HCT116 (cell line): ENCODE measurements at regions not wholly inside any gene's neighbourhood (a gene's known extent, or its start where the extent isn't known, plus 50 kb on each side); places are given as distances from the start of the nearest gene placed in this dataset.

ENCODE experiments used
- ATAC-seq: fragments of 200-7000 bp; cut with Tn5 transposase; 2 replicates; pipeline ENCODE4 v1.9.1; 2020; ENCODE audit warnings: mild to moderate bottlenecking, moderate library complexity
- BruUV-seq: library from RNA; stranded (reverse); fragments of 400-500 nt; replicated peaks from 2 replicates; lab custom pipeline; 2021; lab: Mats Ljungman, UMichigan
- CTCF ChIA-PET: fragments of 300-600 bp; sonication (Branson Sonifier 250); formaldehyde crosslinking; loops from one replicate; lab custom pipeline; 2021; ENCODE audit warnings: antibody characterized with exemption; lab: Charles Lee
- POLR2A ChIA-PET: fragments of 300-600, 350-600 bp; sonication (Branson Sonifier 250); formaldehyde crosslinking; loops from one replicate; lab custom pipeline; 2021; ENCODE audit warnings: antibody characterized with exemption; lab: Charles Lee
- RAD21 ChIA-PET, 2 experiments: fragments of 300-600 bp; sonication (Branson Sonifier 250); formaldehyde crosslinking; loops; one replicate each; lab custom pipeline; 2023; ENCODE audit warnings: low total read pairs in 2 of 2; ENCODE audit not compliant: uncharacterized antibody in 2 of 2, unreplicated experiment in 2 of 2, low non-redundant PET in 1 of 2; lab: Charles Lee
- DNase-seq: peaks from one replicate; pipeline ENCODE4 v3.0.0-alpha.2; 2010; ENCODE audit warnings: low read depth, low spot score
- H2AFZ ChIP-seq: fragments of 200-600 bp; shearing (Covaris generic), sonication (generic); 2 replicates; pipeline ENCODE4 v1.6.1; 2017; ENCODE audit warnings: low read depth, mixed run types, mixed read lengths, antibody characterized with exemption, low read length; ENCODE audit not compliant: poor library complexity, severe bottlenecking
- H3K27ac ChIP-seq: 2 replicates; pipeline ENCODE4 v1.5.1; 2012; ENCODE audit warnings: low read depth, low read length
- H3K27me3 ChIP-seq: fragments of 200-600 bp; sonication (generic); 2 replicates; pipeline ENCODE4 v1.6.1; 2016; ENCODE audit warnings: mixed run types, low read length, mixed read lengths; ENCODE audit not compliant: insufficient read depth
- H3K36me3 ChIP-seq, 2 experiments: fragments of 200-500 bp in 1 of 2; fragments of 200-600 bp in 1 of 2; sonication (Bioruptor generic) in 1 of 2; sonication (generic) in 1 of 2; 2 replicates each; pipeline versions ENCODE4 v1.5.1 to v1.6.1; 2014 to 2016; ENCODE audit warnings: low read length in 2 of 2, inconsistent platforms in 1 of 2, mixed read lengths in 1 of 2, mixed run types in 1 of 2; ENCODE audit not compliant: insufficient read depth in 2 of 2, control insufficient read depth in 1 of 2
- H3K4me1 ChIP-seq, 2 experiments: fragments of 200-600 bp in 1 of 2; sonication (generic) in 1 of 2; 2 replicates each; pipeline versions ENCODE4 v1.5.1 to v1.6.1; 2012 to 2017; ENCODE audit warnings: low read length in 2 of 2, inconsistent platforms in 1 of 2, mild to moderate bottlenecking in 1 of 2, mixed read lengths in 1 of 2, mixed run types in 1 of 2, moderate library complexity in 1 of 2; ENCODE audit not compliant: insufficient read depth in 2 of 2, control insufficient read depth in 1 of 2
- H3K4me2 ChIP-seq: fragments of 200-600 bp; sonication (generic); 2 replicates; pipeline ENCODE4 v1.6.1; 2017; ENCODE audit warnings: mixed run types, low read length, mixed read lengths
- H3K4me3 ChIP-seq, 2 experiments: fragments of 200-600 bp in 1 of 2; sonication (generic) in 1 of 2; replicated peaks in 1 of 2; 2 replicates each; pipeline ENCODE4 v1.5.1; 2011 to 2016; ENCODE audit warnings: low read length in 2 of 2, control low read depth in 1 of 2, low read depth in 1 of 2, mild to moderate bottlenecking in 1 of 2, mixed read lengths in 1 of 2, mixed run types in 1 of 2
- H3K79me2 ChIP-seq: fragments of 200-600 bp; sonication (generic); 2 replicates; pipeline ENCODE4 v1.6.1; 2017; ENCODE audit warnings: mild to moderate bottlenecking, mixed run types, low read length, moderate library complexity, mixed read lengths; ENCODE audit not compliant: insufficient read depth
- H3K9ac ChIP-seq: fragments of 200-600 bp; sonication (generic); 2 replicates; pipeline ENCODE4 v1.6.1; 2016; ENCODE audit warnings: low read length, mixed read lengths
- H3K9me2 ChIP-seq: fragments of 200-600 bp; sonication (generic), shearing (Covaris generic); 2 replicates; pipeline ENCODE4 v1.6.1; 2017; ENCODE audit warnings: mixed run types, mild to moderate bottlenecking, moderate library complexity; ENCODE audit not compliant: insufficient read depth
- H3K9me3 ChIP-seq, 2 experiments: fragments of 200-500 bp in 1 of 2; fragments of 200-600 bp in 1 of 2; sonication (Bioruptor generic) in 1 of 2; sonication (generic) in 1 of 2; 2 replicates each; pipeline ENCODE4 v1.6.1; 2014 to 2017; ENCODE audit warnings: low read length in 2 of 2, mixed read lengths in 2 of 2, inconsistent platforms in 1 of 2, low read depth in 1 of 2, mild to moderate bottlenecking in 1 of 2, mixed run types in 1 of 2, moderate library complexity in 1 of 2; ENCODE audit not compliant: control insufficient read depth in 1 of 2, insufficient read depth in 1 of 2
- H4K20me1 ChIP-seq: fragments of 200-600 bp; sonication (generic), shearing (Covaris generic); 2 replicates; pipeline ENCODE4 v1.6.1; 2017; ENCODE audit warnings: mixed run types, mild to moderate bottlenecking, moderate library complexity; ENCODE audit not compliant: insufficient read depth
- CBX3 ChIP-seq: IDR thresholded peaks from 2 replicates; pipeline ENCODE4 v1.6.1; 2012; ENCODE audit warnings: low read depth
- EZH2 ChIP-seq: fragments of 200-600 bp; sonication (generic); IDR thresholded peaks from 2 replicates; pipeline ENCODE4 v1.6.1; 2017; ENCODE audit warnings: antibody characterized with exemption, mixed run types
- EZH2phosphoT487 ChIP-seq: fragments of 200-600 bp; IDR thresholded peaks from 2 replicates; pipeline ENCODE4 v1.6.1; 2018; ENCODE audit warnings: antibody characterized with exemption, borderline replicate concordance
- FOSL1 ChIP-seq: IDR thresholded peaks from 2 replicates; pipeline ENCODE4 v1.6.1; 2012; ENCODE audit warnings: low read depth
- JUND ChIP-seq: IDR thresholded peaks from 2 replicates; pipeline ENCODE4 v1.6.1; 2012
- POLR2A ChIP-seq: IDR thresholded peaks from 2 replicates; pipeline ENCODE4 v1.7.0; 2011; ENCODE audit warnings: borderline replicate concordance; ENCODE audit not compliant: insufficient read depth, insufficient read length; ENCODE audit errors: extremely low read depth
- POLR2AphosphoS5 ChIP-seq: IDR thresholded peaks from 2 replicates; pipeline ENCODE4 v1.6.1; 2011; ENCODE audit warnings: mild to moderate bottlenecking, low read depth, low read length, moderate library complexity
- SP1 ChIP-seq: IDR thresholded peaks from 2 replicates; pipeline ENCODE4 v1.6.1; 2012; ENCODE audit warnings: low read depth
- ZFX ChIP-seq: fragments of 450-650 bp; IDR thresholded peaks from 2 replicates; pipeline ENCODE4 v1.6.1; 2017
- ZNF274 ChIP-seq: fragments of 200-500 bp; sonication (Bioruptor generic); IDR thresholded peaks from 2 replicates; pipeline ENCODE4 v1.6.1; 2014; ENCODE audit warnings: mild to moderate bottlenecking, low read depth, low read length, inconsistent platforms
- intact Hi-C: fragments of 100-400 bp; cut with micrococcal nuclease; formaldehyde crosslinking; loops from 2 replicates; pipeline ENCODE4 v1.10.0; 2022
- TF ChIP-seq, protein P1 (sequence below), 3 experiments: fragments of 200-600 bp in 1 of 3; sonication (generic) in 1 of 3; IDR thresholded peaks in 2 of 3; conservative IDR thresholded peaks in 1 of 3; 2 replicates each; pipeline ENCODE4 v1.5.1; 2012 to 2017; ENCODE audit warnings: low read depth in 2 of 3, low read length in 2 of 3, antibody characterized with exemption in 1 of 3, borderline replicate concordance in 1 of 3, control low read depth in 1 of 3, mild to moderate bottlenecking in 1 of 3, mixed read lengths in 1 of 3, mixed run types in 1 of 3, moderate library complexity in 1 of 3; ENCODE audit not compliant: insufficient read depth in 1 of 3
- TF ChIP-seq, protein P2 (sequence below): IDR thresholded peaks from 2 replicates; pipeline ENCODE4 v1.6.1; 2011; ENCODE audit warnings: mild to moderate bottlenecking, low read length, moderate library complexity; ENCODE audit not compliant: insufficient replicate concordance; ENCODE audit errors: extremely low read depth

DNA sequence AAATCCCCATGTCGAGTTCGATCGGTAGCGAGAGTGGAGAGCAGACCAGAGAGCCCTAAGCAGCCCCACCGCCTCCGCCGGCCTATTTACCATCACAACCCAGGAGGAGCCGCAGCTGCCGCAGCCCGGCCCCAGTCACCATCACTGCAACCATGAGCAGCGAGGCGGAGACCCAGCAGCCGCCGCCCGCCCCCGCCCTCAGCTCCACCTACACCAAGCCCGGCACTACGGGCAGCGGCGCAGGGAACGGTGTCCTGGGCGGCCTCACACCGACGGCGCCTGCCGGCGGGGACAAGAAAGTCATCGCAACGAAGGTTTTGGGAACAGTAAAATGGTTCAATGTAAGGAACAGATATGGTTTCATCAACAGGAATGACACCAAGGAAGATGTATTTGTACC, 89.5 kb upstream of the TPM1 start:
- H3K27ac ChIP-seq, result no peak overlapping the region
- H3K4me1 ChIP-seq, result no peaks in the 10 kb centered on the region
- DNase-seq, result no peak
- no peak overlapping the region for H3K4me2 ChIP-seq
- H3K9ac ChIP-seq, result no peak overlapping the region
- H3K9me3 ChIP-seq, result no peaks in the 10 kb centered on the region
- no TSS peak for BruUV-seq
- ChIA-PET RAD21 (no interaction called here), CTCF (no interaction called here), POLR2A (no interaction called here)
- TF ChIP-seq, protein P1, sequence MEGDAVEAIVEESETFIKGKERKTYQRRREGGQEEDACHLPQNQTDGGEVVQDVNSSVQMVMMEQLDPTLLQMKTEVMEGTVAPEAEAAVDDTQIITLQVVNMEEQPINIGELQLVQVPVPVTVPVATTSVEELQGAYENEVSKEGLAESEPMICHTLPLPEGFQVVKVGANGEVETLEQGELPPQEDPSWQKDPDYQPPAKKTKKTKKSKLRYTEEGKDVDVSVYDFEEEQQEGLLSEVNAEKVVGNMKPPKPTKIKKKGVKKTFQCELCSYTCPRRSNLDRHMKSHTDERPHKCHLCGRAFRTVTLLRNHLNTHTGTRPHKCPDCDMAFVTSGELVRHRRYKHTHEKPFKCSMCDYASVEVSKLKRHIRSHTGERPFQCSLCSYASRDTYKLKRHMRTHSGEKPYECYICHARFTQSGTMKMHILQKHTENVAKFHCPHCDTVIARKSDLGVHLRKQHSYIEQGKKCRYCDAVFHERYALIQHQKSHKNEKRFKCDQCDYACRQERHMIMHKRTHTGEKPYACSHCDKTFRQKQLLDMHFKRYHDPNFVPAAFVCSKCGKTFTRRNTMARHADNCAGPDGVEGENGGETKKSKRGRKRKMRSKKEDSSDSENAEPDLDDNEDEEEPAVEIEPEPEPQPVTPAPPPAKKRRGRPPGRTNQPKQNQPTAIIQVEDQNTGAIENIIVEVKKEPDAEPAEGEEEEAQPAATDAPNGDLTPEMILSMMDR (IDR thresholded peaks at IDR 0.05 in 2 of 3, conservative IDR thresholded peaks at IDR 0.05 in 1 of 3; ENCODE audit: borderline replicate concordance in 1 of 3, insufficient read depth in 1 of 3, low read depth in 2 of 3, low read length in 2 of 3), result no peak
- no peak for TF ChIP-seq JUND
- TF ChIP-seq ZNF274, result no peak
- no peak for TF ChIP-seq POLR2AphosphoS5
- no peak for TF ChIP-seq CBX3
- TF ChIP-seq, protein P2, sequence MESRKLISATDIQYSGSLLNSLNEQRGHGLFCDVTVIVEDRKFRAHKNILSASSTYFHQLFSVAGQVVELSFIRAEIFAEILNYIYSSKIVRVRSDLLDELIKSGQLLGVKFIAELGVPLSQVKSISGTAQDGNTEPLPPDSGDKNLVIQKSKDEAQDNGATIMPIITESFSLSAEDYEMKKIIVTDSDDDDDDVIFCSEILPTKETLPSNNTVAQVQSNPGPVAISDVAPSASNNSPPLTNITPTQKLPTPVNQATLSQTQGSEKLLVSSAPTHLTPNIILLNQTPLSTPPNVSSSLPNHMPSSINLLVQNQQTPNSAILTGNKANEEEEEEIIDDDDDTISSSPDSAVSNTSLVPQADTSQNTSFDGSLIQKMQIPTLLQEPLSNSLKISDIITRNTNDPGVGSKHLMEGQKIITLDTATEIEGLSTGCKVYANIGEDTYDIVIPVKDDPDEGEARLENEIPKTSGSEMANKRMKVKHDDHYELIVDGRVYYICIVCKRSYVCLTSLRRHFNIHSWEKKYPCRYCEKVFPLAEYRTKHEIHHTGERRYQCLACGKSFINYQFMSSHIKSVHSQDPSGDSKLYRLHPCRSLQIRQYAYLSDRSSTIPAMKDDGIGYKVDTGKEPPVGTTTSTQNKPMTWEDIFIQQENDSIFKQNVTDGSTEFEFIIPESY, result no peak
- TF ChIP-seq EZH2, result no peak
- no peak for TF ChIP-seq SP1
- TF ChIP-seq EZH2phosphoT487, result no peak
- no peak for TF ChIP-seq ZFX
- no peak for TF ChIP-seq POLR2A
- TF ChIP-seq FOSL1, result no peak
- H3K4me3 ChIP-seq, result no peak overlapping the region
- H3K9me2 ChIP-seq, result no peaks in the 10 kb centered on the region
- ATAC-seq, result no peak
- intact Hi-C loops, result no loop called here
- no peaks in the 10 kb centered on the region for H3K27me3 ChIP-seq
- H4K20me1 ChIP-seq, result no peaks in the 10 kb centered on the region
- no peaks in the 10 kb centered on the region for H3K79me2 ChIP-seq
- no peak overlapping the region for H2AFZ ChIP-seq
- H3K36me3 ChIP-seq, result no peaks in the 10 kb centered on the region
